ENCODE measurements at regions not wholly inside any gene's neighbourhood (a gene's known extent, or its start where the extent isn't known, plus 50 kb on each side); places are given as distances from the start of the nearest gene placed in this dataset.

GRCh38 chr10:109678857-109679256, 244.5 kb downstream of the XPNPEP1 start:
- no peaks in the 10 kb centered on the region for H3K36me3 Mint-ChIP-seq (ENCODE audit: low read depth)
- H3K9me3 Mint-ChIP-seq: no peaks in the 10 kb centered on the region
- H3K27ac Mint-ChIP-seq: no peak overlapping the region
- H3K27me3 Mint-ChIP-seq: no peaks in the 10 kb centered on the region
- POLR2A ChIA-PET: no interaction called here
- H3K4me1 Mint-ChIP-seq: no peaks in the 10 kb centered on the region
- intact Hi-C loops (cut with micrococcal nuclease): no loop called here
- no peak for ATAC-seq (ENCODE audit: low read depth)
- no peak for DNase-seq
- no peak for TF ChIP-seq CTCF (IDR thresholded peaks at IDR 0.05)
- H3K4me3 Mint-ChIP-seq: no peak overlapping the region
- CTCF ChIA-PET: no interaction called here

GRCh38 chr10:109676703-109677102, 246.6 kb downstream of the XPNPEP1 start:
- intact Hi-C loops (cut with micrococcal nuclease): no loop called here
- POLR2A ChIA-PET: no interaction called here

GRCh38 chr10:109668703-109669102, 254.6 kb downstream of the XPNPEP1 start:
- H3K9me3 Mint-ChIP-seq: no peaks in the 10 kb centered on the region
- TF ChIP-seq CTCF (IDR thresholded peaks at IDR 0.05): no peak
- ChIA-PET POLR2A (no interaction called here), CTCF (no interaction called here)
- no peak overlapping the region for H3K4me3 Mint-ChIP-seq
- H3K4me1 Mint-ChIP-seq: no peaks in the 10 kb centered on the region
- H3K27me3 Mint-ChIP-seq: no peaks in the 10 kb centered on the region
- no peak for DNase-seq
- ATAC-seq (ENCODE audit: low read depth): no peak
- H3K36me3 Mint-ChIP-seq (ENCODE audit: low read depth): no peaks in the 10 kb centered on the region
- intact Hi-C loops (cut with micrococcal nuclease): no loop called here
- H3K27ac Mint-ChIP-seq: no peak overlapping the region

More at GRCh38 chr10:109676703-109677102, 246.6 kb downstream of the XPNPEP1 start:
- ATAC-seq (ENCODE audit: low read depth) (no peak), DNase-seq (no peak)
- Mint-ChIP-seq H3K4me1 (no peaks in the 10 kb centered on the region), H3K36me3 (ENCODE audit: low read depth) (no peaks in the 10 kb centered on the region), H3K27ac (no peak overlapping the region), H3K4me3 (no peak overlapping the region), H3K27me3 (no peaks in the 10 kb centered on the region), H3K9me3 (no peaks in the 10 kb centered on the region)
- no peak for TF ChIP-seq CTCF (IDR thresholded peaks at IDR 0.05)
- CTCF ChIA-PET: no interaction called here

GRCh38 chr10:109668154-109668665, 255.1 kb downstream of the XPNPEP1 start:
- no peak for DNase-seq
- Mint-ChIP-seq H3K27ac (no peak overlapping the region), H3K36me3 (ENCODE audit: low read depth) (no peaks in the 10 kb centered on the region), H3K4me3 (no peak overlapping the region), H3K4me1 (no peaks in the 10 kb centered on the region), H3K27me3 (no peaks in the 10 kb centered on the region), H3K9me3 (no peaks in the 10 kb centered on the region)
- intact Hi-C loops (cut with micrococcal nuclease): no loop called here
- no peak for ATAC-seq (ENCODE audit: low read depth)
- ChIA-PET CTCF (no interaction called here), POLR2A (no interaction called here)
- no peak for TF ChIP-seq CTCF (IDR thresholded peaks at IDR 0.05)

GRCh38 chr10:109665321-109665720, 258.0 kb downstream of the XPNPEP1 start:
- no peak overlapping the region for H3K4me3 Mint-ChIP-seq
- CTCF ChIA-PET: no interaction called here
- H3K4me1 Mint-ChIP-seq: no peaks in the 10 kb centered on the region
- POLR2A ChIA-PET: no interaction called here
- intact Hi-C loops (cut with micrococcal nuclease): no loop called here
- no peak overlapping the region for H3K27ac Mint-ChIP-seq
- ATAC-seq (ENCODE audit: low read depth) (no peak), DNase-seq (no peak)
- no peaks in the 10 kb centered on the region for H3K9me3 Mint-ChIP-seq
- no peaks in the 10 kb centered on the region for H3K27me3 Mint-ChIP-seq
- no peaks in the 10 kb centered on the region for H3K36me3 Mint-ChIP-seq (ENCODE audit: low read depth)
- TF ChIP-seq CTCF (IDR thresholded peaks at IDR 0.05): no peak
